ENCODE measurements at regions not wholly inside any gene's neighbourhood (a gene's known extent, or its start where the extent isn't known, plus 50 kb on each side); places are given as distances from the start of the nearest gene placed in this dataset.
"Not testable (repeated sequence)": the region's sequence is repeated elsewhere in the genome, so short reads cannot be mapped to it uniquely, and the experiment has no call there.

- no peak for DNase-seq (ENCODE audit: low spot score)
Observed at GRCh38 chr7:35909870-35910357, 109.1 kb downstream of the SEPTIN7 start.

- DNase-seq (ENCODE audit: low spot score): not testable (repeated sequence)
Observed at GRCh38 chr7:35910621-35911020, 109.8 kb downstream of the SEPTIN7 start.

GRCh38 chr7:35913350-35913749 lies 112.5 kb downstream of the SEPTIN7 start:
- DNase-seq (ENCODE audit: low spot score): not testable (repeated sequence)

- not testable (repeated sequence) for DNase-seq (ENCODE audit: low spot score)
Observed at GRCh38 chr7:35914214-35914613, 113.4 kb downstream of the SEPTIN7 start.

- not testable (repeated sequence) for DNase-seq (ENCODE audit: low spot score)
Observed at GRCh38 chr7:35915247-35915955, 114.5 kb downstream of the SEPTIN7 start.

- DNase-seq (ENCODE audit: low spot score): not testable (repeated sequence)
Observed at GRCh38 chr7:35918217-35918616, 117.4 kb downstream of the SEPTIN7 start.

GRCh38 chr7:35919607-35920006 lies 118.8 kb downstream of the SEPTIN7 start:
- DNase-seq (ENCODE audit: low spot score): not testable (repeated sequence)

- DNase-seq (ENCODE audit: low spot score): not testable (repeated sequence)
Observed at GRCh38 chr7:35921338-35921737, 120.5 kb downstream of the SEPTIN7 start.

GRCh38 chr7:35924668-35925067 lies 123.8 kb downstream of the SEPTIN7 start:
- DNase-seq (ENCODE audit: low spot score): not testable (repeated sequence)

GRCh38 chr7:35926966-35927365 lies 126.1 kb downstream of the SEPTIN7 start:
- DNase-seq (ENCODE audit: low spot score): not testable (repeated sequence)

GRCh38 chr7:35931134-35931533 lies 130.3 kb downstream of the SEPTIN7 start:
- DNase-seq (ENCODE audit: low spot score): not testable (repeated sequence)

- not testable (repeated sequence) for DNase-seq (ENCODE audit: low spot score)
Observed at GRCh38 chr7:35931551-35931950, 130.7 kb downstream of the SEPTIN7 start.

- not testable (repeated sequence) for DNase-seq (ENCODE audit: low spot score)
Observed at GRCh38 chr7:35940695-35941094, 139.8 kb downstream of the SEPTIN7 start.

GRCh38 chr7:35945621-35946020 lies 144.8 kb downstream of the SEPTIN7 start:
- DNase-seq (ENCODE audit: low spot score): not testable (repeated sequence)

- DNase-seq (ENCODE audit: low spot score): not testable (repeated sequence)
Observed at GRCh38 chr7:35955735-35956134, 154.9 kb downstream of the SEPTIN7 start.

GRCh38 chr7:35956988-35957387 lies 156.1 kb downstream of the SEPTIN7 start:
- DNase-seq (ENCODE audit: low spot score): not testable (repeated sequence)

GRCh38 chr7:35961260-35961659 lies 160.4 kb downstream of the SEPTIN7 start:
- not testable (repeated sequence) for DNase-seq (ENCODE audit: low spot score)

- not testable (repeated sequence) for DNase-seq (ENCODE audit: low spot score)
Observed at GRCh38 chr7:35962607-35963006, 161.8 kb downstream of the SEPTIN7 start.

- DNase-seq (ENCODE audit: low spot score): no peak
Observed at GRCh38 chr7:35967366-35968139, 166.7 kb downstream of the SEPTIN7 start.

- no peak for DNase-seq (ENCODE audit: low spot score)
Observed at GRCh38 chr7:35968140-35968940, 167.5 kb downstream of the SEPTIN7 start.

GRCh38 chr7:35969066-35969465 lies 168.2 kb downstream of the SEPTIN7 start:
- DNase-seq (ENCODE audit: low spot score): no peak

GRCh38 chr7:35970458-35970857 lies 169.6 kb downstream of the SEPTIN7 start:
- DNase-seq (ENCODE audit: low spot score): no peak

Measured in HuH-7.5 (cell line).